ENCODE measurements at regions not wholly inside any gene's neighbourhood (a gene's known extent, or its start where the extent isn't known, plus 50 kb on each side); places are given as distances from the start of the nearest gene placed in this dataset.

- TF ChIP-seq CTCF (IDR thresholded peaks at IDR 0.05; ENCODE audit: low read length) (no peak), EZH2 (IDR thresholded peaks at IDR 0.05; ENCODE audit: borderline replicate concordance, low read length) (no peak)
Observed at GRCh38 chr2:236336575-236337464, 72.6 kb upstream of the ASB18 start.

Measured in OCI-LY1 (cell line).